Loucy (cell line): ENCODE measurements at regions not wholly inside any gene's neighbourhood (a gene's known extent, or its start where the extent isn't known, plus 50 kb on each side); places are given as distances from the start of the nearest gene placed in this dataset.

Experiments
- CTCF ChIP-seq: fragments of 200-600 bp; sonication (generic); conservative IDR thresholded peaks from 2 replicates; pipeline ENCODE4 v1.5.1; 2014; ENCODE audit warnings: mild to moderate bottlenecking, antibody characterized with exemption, low read length
- EZH2phosphoT487 ChIP-seq: fragments of 200-600 bp; IDR thresholded peaks from 2 replicates; pipeline ENCODE4 v1.6.1; 2018; ENCODE audit warnings: antibody characterized with exemption, mild to moderate bottlenecking, moderate library complexity, borderline replicate concordance

GRCh38 chr21:41681939-41682718 lies 84.7 kb downstream of the RIPK4 start:
- no peak for TF ChIP-seq CTCF
- no peak for TF ChIP-seq EZH2phosphoT487
